HepG2 (cell line): ENCODE measurements at regions not wholly inside any gene's neighbourhood (a gene's known extent, or its start where the extent isn't known, plus 50 kb on each side); places are given as distances from the start of the nearest gene placed in this dataset.

Experiments
- FOSL1 ChIP-seq: sonication (generic); formaldehyde crosslinking; IDR thresholded peaks from 2 replicates; pipeline ENCODE4 v1.9.0; 2021; ENCODE audit warnings: missing genetic modification reagents, borderline replicate concordance
- MAZ ChIP-seq, 2 experiments: sonication (generic) in 1 of 2; formaldehyde crosslinking in 1 of 2; IDR thresholded peaks; 2 replicates each; pipeline versions ENCODE4 v1.5.0 to v1.6.1; 2012 to 2020; ENCODE audit warnings: low read depth in 2 of 2, mild to moderate bottlenecking in 2 of 2, borderline replicate concordance in 1 of 2, improper control_type of control experiment in 1 of 2, low read length in 1 of 2, missing genetic modification reagents in 1 of 2, moderate library complexity in 1 of 2
- MBNL3 ChIP-seq: fragments of 250-450 bp; sonication (Bioruptor Pico); conservative IDR thresholded peaks from 2 replicates; pipeline ENCODE4 v1.8.0; 2022; ENCODE audit warnings: mild to moderate bottlenecking, inconsistent platforms
- NFKBIZ ChIP-seq: IDR thresholded peaks from 2 replicates; pipeline ENCODE4 v1.6.1; 2018; ENCODE audit warnings: missing genetic modification reagents, missing compliant biosample characterization
- PITX1 ChIP-seq: sonication (generic); formaldehyde crosslinking; IDR thresholded peaks from 2 replicates; pipeline ENCODE4 v1.5.1; 2020; ENCODE audit warnings: mild to moderate bottlenecking, missing genetic modification reagents
- SNAPC2 ChIP-seq: sonication (generic); formaldehyde crosslinking; IDR thresholded peaks from 2 replicates; pipeline ENCODE4 v1.8.1; 2022; ENCODE audit warnings: mild to moderate bottlenecking, missing genetic modification reagents
- SOX5 ChIP-seq: IDR thresholded peaks from 2 replicates; pipeline ENCODE4 v1.6.1; 2016; ENCODE audit warnings: borderline replicate concordance
- ZBTB34 ChIP-seq: sonication (generic); formaldehyde crosslinking; IDR thresholded peaks from 2 replicates; pipeline ENCODE4 v1.8.0; 2022; ENCODE audit warnings: mild to moderate bottlenecking, missing genetic modification reagents
- ZNF318 ChIP-seq: sonication (generic); formaldehyde crosslinking; IDR thresholded peaks from 2 replicates; pipeline ENCODE4 v1.4.0; 2020; ENCODE audit warnings: mild to moderate bottlenecking, missing genetic modification reagents
- ZNF367 ChIP-seq: sonication (generic); formaldehyde crosslinking; IDR thresholded peaks from 2 replicates; pipeline ENCODE4 v1.4.0; 2020; ENCODE audit warnings: missing genetic modification reagents, borderline replicate concordance
- ZNF713 ChIP-seq: sonication (generic); formaldehyde crosslinking; IDR thresholded peaks from 2 replicates; pipeline ENCODE4 v1.4.0; 2020; ENCODE audit warnings: mild to moderate bottlenecking, missing genetic modification reagents
- ZNF775 ChIP-seq: sonication (generic); formaldehyde crosslinking; IDR thresholded peaks from 2 replicates; pipeline ENCODE4 v1.4.0; 2020; ENCODE audit warnings: missing genetic modification reagents, mild to moderate bottlenecking, moderate library complexity, borderline replicate concordance
- TF ChIP-seq, protein P1 (sequence below): sonication (generic); formaldehyde crosslinking; IDR thresholded peaks from 2 replicates; pipeline ENCODE4 v1.4.0; 2020; ENCODE audit warnings: missing genetic modification reagents, borderline replicate concordance

DNA sequence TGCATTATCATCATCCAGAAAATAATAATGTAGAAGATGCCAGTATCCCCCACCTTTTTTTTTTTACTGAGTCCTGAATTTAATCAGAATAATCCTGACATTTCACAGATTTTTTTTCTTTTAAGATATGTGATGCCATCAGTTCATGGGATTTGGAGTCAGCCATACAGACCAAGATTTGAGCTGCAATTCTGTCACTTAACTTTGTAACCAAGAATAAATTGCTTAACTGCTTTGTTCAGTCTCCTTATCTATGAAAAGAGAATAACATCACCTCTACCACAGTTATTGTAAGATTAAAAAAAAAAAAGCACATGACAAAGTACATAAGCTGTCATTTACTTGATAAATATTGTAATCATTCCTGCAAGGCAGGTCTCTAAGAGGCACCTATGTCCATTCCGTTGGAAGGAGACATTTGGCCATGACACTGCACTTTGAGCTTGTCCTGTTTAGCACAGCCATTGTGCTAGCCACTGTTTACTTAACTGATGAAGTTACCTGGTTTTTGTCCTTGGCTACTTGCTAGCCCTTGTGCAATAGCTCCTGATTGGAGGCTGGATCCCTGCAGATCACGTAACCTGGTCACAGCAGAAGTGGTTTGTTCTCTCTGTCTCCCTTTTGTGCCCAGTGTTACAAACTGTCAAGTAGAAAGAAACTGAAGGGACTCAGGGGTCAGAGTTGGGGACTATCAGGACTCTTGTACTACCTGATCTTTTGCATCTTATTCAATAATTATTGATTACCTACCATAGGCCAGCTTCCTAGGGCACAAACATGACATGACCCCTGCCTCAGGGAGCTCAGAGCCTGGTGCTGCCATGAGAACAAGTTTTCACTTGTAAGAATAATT lies 306.0 kb downstream of the WDR72 start (continued):
- TF ChIP-seq ZNF318 (CRISPR knock-in tag) (0 out of 2 replicates have a peak, but pooled peaks have one; percentile 47), ZNF367 (CRISPR knock-in tag) (no peak), NFKBIZ (peak; percentile 97), SNAPC2 (peak; percentile 43; the same call in 1 of the 2 replicates), SOX5 (CRISPR knock-in tag) (peak; percentile 100), ZNF775 (CRISPR knock-in tag) (no peak; the same call in 1 of the 2 replicates), ZNF713 (CRISPR knock-in tag) (no peak), ZBTB34 (CRISPR knock-in tag) (no peak; the same call in 1 of the 2 replicates), FOSL1 (CRISPR knock-in tag) (peak; percentile 8; the same call in 1 of the 2 replicates), PITX1 (CRISPR knock-in tag) (peak; percentile 95), MAZ (IDR thresholded peaks at IDR 0.05; ENCODE audit: borderline replicate concordance, low read depth, low read length) (no peak), MAZ (CRISPR knock-in tag; IDR thresholded peaks at IDR 0.05; ENCODE audit: low read depth) (no peak), MBNL3 (CRISPR knock-in tag) (no peak)
- TF ChIP-seq, protein P1, sequence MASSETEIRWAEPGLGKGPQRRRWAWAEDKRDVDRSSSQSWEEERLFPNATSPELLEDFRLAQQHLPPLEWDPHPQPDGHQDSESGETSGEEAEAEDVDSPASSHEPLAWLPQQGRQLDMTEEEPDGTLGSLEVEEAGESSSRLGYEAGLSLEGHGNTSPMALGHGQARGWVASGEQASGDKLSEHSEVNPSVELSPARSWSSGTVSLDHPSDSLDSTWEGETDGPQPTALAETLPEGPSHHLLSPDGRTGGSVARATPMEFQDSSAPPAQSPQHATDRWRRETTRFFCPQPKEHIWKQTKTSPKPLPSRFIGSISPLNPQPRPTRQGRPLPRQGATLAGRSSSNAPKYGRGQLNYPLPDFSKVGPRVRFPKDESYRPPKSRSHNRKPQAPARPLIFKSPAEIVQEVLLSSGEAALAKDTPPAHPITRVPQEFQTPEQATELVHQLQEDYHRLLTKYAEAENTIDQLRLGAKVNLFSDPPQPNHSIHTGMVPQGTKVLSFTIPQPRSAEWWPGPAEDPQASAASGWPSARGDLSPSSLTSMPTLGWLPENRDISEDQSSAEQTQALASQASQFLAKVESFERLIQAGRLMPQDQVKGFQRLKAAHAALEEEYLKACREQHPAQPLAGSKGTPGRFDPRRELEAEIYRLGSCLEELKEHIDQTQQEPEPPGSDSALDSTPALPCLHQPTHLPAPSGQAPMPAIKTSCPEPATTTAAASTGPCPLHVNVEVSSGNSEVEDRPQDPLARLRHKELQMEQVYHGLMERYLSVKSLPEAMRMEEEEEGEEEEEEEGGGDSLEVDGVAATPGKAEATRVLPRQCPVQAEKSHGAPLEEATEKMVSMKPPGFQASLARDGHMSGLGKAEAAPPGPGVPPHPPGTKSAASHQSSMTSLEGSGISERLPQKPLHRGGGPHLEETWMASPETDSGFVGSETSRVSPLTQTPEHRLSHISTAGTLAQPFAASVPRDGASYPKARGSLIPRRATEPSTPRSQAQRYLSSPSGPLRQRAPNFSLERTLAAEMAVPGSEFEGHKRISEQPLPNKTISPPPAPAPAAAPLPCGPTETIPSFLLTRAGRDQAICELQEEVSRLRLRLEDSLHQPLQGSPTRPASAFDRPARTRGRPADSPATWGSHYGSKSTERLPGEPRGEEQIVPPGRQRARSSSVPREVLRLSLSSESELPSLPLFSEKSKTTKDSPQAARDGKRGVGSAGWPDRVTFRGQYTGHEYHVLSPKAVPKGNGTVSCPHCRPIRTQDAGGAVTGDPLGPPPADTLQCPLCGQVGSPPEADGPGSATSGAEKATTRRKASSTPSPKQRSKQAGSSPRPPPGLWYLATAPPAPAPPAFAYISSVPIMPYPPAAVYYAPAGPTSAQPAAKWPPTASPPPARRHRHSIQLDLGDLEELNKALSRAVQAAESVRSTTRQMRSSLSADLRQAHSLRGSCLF: no peak
